H9 (cell line): ENCODE measurements at regions not wholly inside any gene's neighbourhood (a gene's known extent, or its start where the extent isn't known, plus 50 kb on each side); places are given as distances from the start of the nearest gene placed in this dataset.

Experiments
- DNase-seq: peaks from one replicate; pipeline ENCODE4 v3.0.0-alpha.2; 2017
- H2AFZ ChIP-seq: one replicate; pipeline ENCODE4 v1.6.1; 2013; ENCODE audit warnings: mild to moderate bottlenecking, low read length, control low read depth, moderate library complexity
- H2AK5ac ChIP-seq: 2 replicates; pipeline ENCODE4 v1.6.1; 2013; ENCODE audit warnings: low read length, control low read depth, mixed read lengths; ENCODE audit not compliant: insufficient read length
- H2BK120ac ChIP-seq: one replicate; pipeline ENCODE4 v1.6.1; 2013; ENCODE audit warnings: low read depth, mild to moderate bottlenecking, low read length, control low read depth, inconsistent platforms; ENCODE audit not compliant: poor library complexity, severe bottlenecking
- H2BK12ac ChIP-seq: 2 replicates; pipeline ENCODE4 v1.6.1; 2013; ENCODE audit warnings: low read length, control low read depth, mixed read lengths, low read depth; ENCODE audit not compliant: insufficient read length
- H2BK15ac ChIP-seq: 2 replicates; pipeline ENCODE4 v1.6.1; 2013; ENCODE audit warnings: low read depth, low read length, control low read depth
- H2BK20ac ChIP-seq: one replicate; pipeline ENCODE4 v1.6.1; 2013; ENCODE audit warnings: low read depth, mild to moderate bottlenecking, low read length, control low read depth, inconsistent platforms; ENCODE audit not compliant: poor library complexity, severe bottlenecking
- H2BK5ac ChIP-seq: 2 replicates; pipeline ENCODE4 v1.6.1; 2013; ENCODE audit warnings: low read length, control low read depth, mixed read lengths; ENCODE audit not compliant: insufficient read length
- H3K14ac ChIP-seq: 2 replicates; pipeline ENCODE4 v1.6.1; 2013; ENCODE audit warnings: low read length, control low read depth; ENCODE audit not compliant: insufficient read depth
- H3K18ac ChIP-seq: 2 replicates; pipeline ENCODE4 v1.6.1; 2013; ENCODE audit warnings: low read depth, mild to moderate bottlenecking, mixed read lengths, low read length, control low read depth; ENCODE audit not compliant: insufficient read length
- H3K23ac ChIP-seq: 2 replicates; pipeline ENCODE4 v1.6.1; 2013; ENCODE audit warnings: low read length, control low read depth, mixed read lengths, low read depth; ENCODE audit not compliant: insufficient read length
- H3K23me2 ChIP-seq: 2 replicates; pipeline ENCODE4 v1.6.1; 2013; ENCODE audit warnings: low read depth, mild to moderate bottlenecking, mixed read lengths, low read length, control low read depth; ENCODE audit not compliant: insufficient read length, poor library complexity, severe bottlenecking
- H3K27ac ChIP-seq: 2 replicates; pipeline ENCODE4 v1.5.1; 2013; ENCODE audit warnings: low read length, control low read depth, mixed read lengths, low read depth; ENCODE audit not compliant: insufficient read length
- H3K27me3 ChIP-seq: 2 replicates; pipeline ENCODE4 v1.6.1; 2013; ENCODE audit warnings: low read length, control low read depth, inconsistent platforms; ENCODE audit not compliant: insufficient read depth
- H3K4ac ChIP-seq: 2 replicates; pipeline ENCODE4 v1.6.1; 2013; ENCODE audit warnings: low read depth, mild to moderate bottlenecking, control low read depth, inconsistent platforms, low read length, moderate library complexity
- H3K4me1 ChIP-seq: 2 replicates; pipeline ENCODE4 v1.6.1; 2013; ENCODE audit warnings: low read length, control low read depth, inconsistent platforms; ENCODE audit not compliant: insufficient read depth
- H3K4me2 ChIP-seq: 2 replicates; pipeline ENCODE4 v1.6.1; 2013; ENCODE audit warnings: low read length, control low read depth, mixed read lengths; ENCODE audit not compliant: insufficient read length, insufficient read depth
- H3K56ac ChIP-seq: 2 replicates; pipeline ENCODE4 v1.6.1; 2013; ENCODE audit warnings: low read depth, mild to moderate bottlenecking, mixed read lengths, low read length, control low read depth; ENCODE audit not compliant: insufficient read length
- H3K79me1 ChIP-seq: 2 replicates; pipeline ENCODE4 v1.6.1; 2013; ENCODE audit warnings: low read depth, mild to moderate bottlenecking, moderate library complexity, low read length, control low read depth, inconsistent platforms; ENCODE audit not compliant: insufficient read depth, poor library complexity, severe bottlenecking
- H3K79me2 ChIP-seq: 2 replicates; pipeline ENCODE4 v1.6.1; 2013; ENCODE audit warnings: low read length, control low read depth, inconsistent platforms; ENCODE audit not compliant: insufficient read depth
- H3K9ac ChIP-seq: 2 replicates; pipeline ENCODE4 v1.6.1; 2013; ENCODE audit warnings: low read length, control low read depth, mixed read lengths; ENCODE audit not compliant: insufficient read length; ENCODE audit errors: extremely low read depth
- H3K9me3 ChIP-seq: one replicate; pipeline ENCODE4 v1.6.1; 2013; ENCODE audit warnings: low read depth, low read length, inconsistent platforms; ENCODE audit not compliant: control insufficient read depth
- H3T11ph ChIP-seq: one replicate; pipeline ENCODE4 v1.6.1; 2013; ENCODE audit warnings: mild to moderate bottlenecking, low read length, control low read depth, inconsistent platforms
- H4K20me1 ChIP-seq: one replicate; pipeline ENCODE4 v1.6.1; 2013; ENCODE audit not compliant: control insufficient read depth, insufficient read length, insufficient read depth
- H4K5ac ChIP-seq: 2 replicates; pipeline ENCODE4 v1.6.1; 2013; ENCODE audit warnings: low read depth, mild to moderate bottlenecking, mixed read lengths, low read length, control low read depth; ENCODE audit not compliant: insufficient read length
- H4K8ac ChIP-seq: replicated peaks from 2 replicates; pipeline ENCODE4 v1.6.1; 2013; ENCODE audit warnings: low read length, control low read depth, mixed read lengths, low read depth; ENCODE audit not compliant: insufficient read length
- H4K91ac ChIP-seq: 2 replicates; pipeline ENCODE4 v1.6.1; 2013; ENCODE audit warnings: low read depth, mild to moderate bottlenecking, moderate library complexity, mixed read lengths, low read length, control low read depth; ENCODE audit not compliant: insufficient read length
- H3K27ac Mint-ChIP-seq, 3 experiments: 2 replicates in 2 of 3; 3 replicates in 1 of 3; pipeline ENCODE4 v1.8.0; 2020 to 2021; ENCODE audit warnings: mixed read lengths in 3 of 3, mild to moderate bottlenecking in 1 of 3, moderate library complexity in 1 of 3
- H3K27me3 Mint-ChIP-seq: 2 replicates; pipeline ENCODE4 v1.8.0; 2021; ENCODE audit warnings: low read depth, mild to moderate bottlenecking, moderate library complexity, mixed read lengths
- H3K36me3 Mint-ChIP-seq, 3 experiments: 2 replicates in 2 of 3; 3 replicates in 1 of 3; pipeline ENCODE4 v1.8.0; 2020 to 2021; ENCODE audit warnings: low read depth in 3 of 3, mixed read lengths in 3 of 3; ENCODE audit not compliant: insufficient read depth in 1 of 3
- H3K4me1 Mint-ChIP-seq, 2 experiments: 2 replicates each; pipeline ENCODE4 v1.8.0; 2020; ENCODE audit warnings: mixed read lengths in 2 of 2
- H3K4me3 Mint-ChIP-seq, 2 experiments: 2 replicates in 1 of 2; 3 replicates in 1 of 2; pipeline ENCODE4 v1.8.0; 2020 to 2021; ENCODE audit warnings: mild to moderate bottlenecking in 2 of 2, mixed read lengths in 2 of 2, moderate library complexity in 1 of 2
- H3K9me3 Mint-ChIP-seq, 2 experiments: 2 replicates in 1 of 2; 3 replicates in 1 of 2; pipeline ENCODE4 v1.8.0; 2020; ENCODE audit warnings: mild to moderate bottlenecking in 2 of 2, mixed read lengths in 2 of 2, moderate library complexity in 1 of 2
- CTCF ChIP-seq: fragments of 200-600 bp; sonication (generic); conservative IDR thresholded peaks from 3 replicates; pipeline ENCODE4 v1.8.0; 2021; ENCODE audit warnings: antibody characterized with exemption, mild to moderate bottlenecking
- WGBS: extraction: QIAGEN DNeasy Blood & Tissue Kit; methylation state at CpG from one replicate; pipeline ENCODE4 v1.1.7; 2013; ENCODE audit warnings: missing lambda C conversion rate, low lambda C conversion rate, mixed read lengths; ENCODE audit not compliant: insufficient read length; ENCODE audit errors: extremely low coverage; 5-methylcytosine and 5-hydroxymethylcytosine counted together

- Histone ChIP-seq H2BK5ac (no peak overlapping the region), H2BK120ac (no peak overlapping the region), H4K5ac (no peak overlapping the region), H4K91ac (no peak overlapping the region), H2BK15ac (no peak overlapping the region), H3K27ac (no peak overlapping the region), H4K20me1 (no peaks in the 10 kb centered on the region), H3K18ac (no peak overlapping the region), H3T11ph (no peak overlapping the region), H2BK12ac (no peak overlapping the region), H3K4me1 (peaks cover 3% of the 10 kb centered on the region; the same call in 1 of the 2 replicates), H2AFZ (no peak overlapping the region), H4K8ac (no peak overlapping the region), H3K23me2 (peaks cover 7% of the 10 kb centered on the region), H3K56ac (no peak overlapping the region), H3K4ac (no peak overlapping the region), H2AK5ac (no peak overlapping the region), H3K27me3 (no peaks in the 10 kb centered on the region), H3K79me2 (no peaks in the 10 kb centered on the region), H2BK20ac (no peak overlapping the region), H3K79me1 (no peaks in the 10 kb centered on the region), H3K4me2 (no peak overlapping the region), H3K14ac (no peak overlapping the region), H3K23ac (no peak overlapping the region), H3K9ac (no peak overlapping the region), H3K9me3 (no peaks in the 10 kb centered on the region)
- Mint-ChIP-seq H3K4me3 (no peak overlapping the region), H3K27me3 (no peaks in the 10 kb centered on the region), H3K9me3 (peaks cover 0 to 2% of the 10 kb centered on the region in 2 experiments; a peak in 2 of 5 replicates), H3K4me1 (peaks cover 18 to 29% of the 10 kb centered on the region in 2 experiments), H3K36me3 (no peaks in the 10 kb centered on the region), H3K27ac (no peak overlapping the region)
- DNase-seq: no peak
- TF ChIP-seq CTCF: no peak
- no CpG with 5 or more reads among the region's 11 CpGs for WGBS
These were observed 109.4 kb downstream of the SMIM20 start for GRCh38 chr4:26023203-26023972.
